GM04503 (cell line): ENCODE measurements at regions not wholly inside any gene's neighbourhood (a gene's known extent, or its start where the extent isn't known, plus 50 kb on each side); places are given as distances from the start of the nearest gene placed in this dataset.

ENCODE experiments used
- DNase-seq: peaks from one replicate; pipeline ENCODE4 v3.0.0-alpha.2; 2012; ENCODE audit warnings: low read depth

GRCh38 chr17:79470754-79471153 is 140.1 kb downstream of the RBFOX3 start:
- no peak for DNase-seq

DNA sequence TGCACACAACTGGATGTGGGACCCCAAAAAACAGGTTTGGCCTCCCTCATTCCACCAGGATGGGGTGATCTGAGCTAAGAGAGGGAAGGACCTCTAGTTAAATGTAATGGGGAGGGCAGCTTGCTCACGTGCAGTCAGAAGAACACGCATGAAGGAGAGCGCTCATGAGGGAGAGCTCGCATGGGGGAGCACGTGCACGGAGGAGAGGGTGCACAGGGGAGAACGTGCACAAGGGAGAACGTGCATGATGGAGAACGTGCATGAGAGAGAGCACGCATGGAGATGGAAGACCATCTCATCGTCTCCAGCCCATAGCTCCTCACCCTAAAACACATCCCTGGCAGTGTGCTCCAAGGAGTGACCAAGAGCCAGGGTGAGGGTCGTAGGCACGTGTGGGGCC is 141.2 kb downstream of the RBFOX3 start:
- DNase-seq = no peak

DNA sequence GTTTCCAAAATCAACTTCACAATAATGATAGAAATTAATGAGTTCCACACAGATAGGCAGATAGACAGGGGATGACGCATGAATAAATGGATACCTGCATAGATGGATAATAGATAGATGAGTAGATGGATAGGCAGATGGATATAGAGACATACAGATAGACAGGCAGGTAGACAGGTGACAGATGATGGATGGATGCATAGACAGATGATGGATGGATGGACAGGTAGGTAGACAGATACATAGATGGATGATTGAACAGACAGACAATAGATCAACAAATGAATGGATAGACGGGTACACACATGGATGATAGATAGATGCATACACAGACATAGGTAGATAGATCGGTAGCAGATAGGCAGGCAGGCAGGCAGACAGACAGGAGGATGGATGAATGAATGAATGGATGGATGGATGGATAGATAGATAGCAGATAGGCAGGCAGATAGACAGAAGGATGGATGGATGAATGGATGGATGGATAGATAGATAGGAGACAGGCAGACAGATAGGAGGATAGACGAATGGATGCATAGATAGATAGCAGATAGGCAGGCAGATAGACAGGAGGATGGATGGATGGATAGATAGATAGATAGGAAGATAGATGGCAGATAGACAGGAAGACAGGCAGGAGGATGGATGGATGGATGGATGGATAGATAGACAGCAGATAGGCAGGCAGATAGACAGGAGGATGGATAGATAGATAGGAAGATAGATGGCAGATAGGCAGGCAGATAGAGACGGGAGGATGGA is 142.5 kb downstream of the RBFOX3 start:
- no peak for DNase-seq

GRCh38 chr17:79466562-79467350 is 144.1 kb downstream of the RBFOX3 start:
- DNase-seq = no peak

GRCh38 chr17:79465681-79466025 is 145.2 kb downstream of the RBFOX3 start:
- DNase-seq = no peak

DNA sequence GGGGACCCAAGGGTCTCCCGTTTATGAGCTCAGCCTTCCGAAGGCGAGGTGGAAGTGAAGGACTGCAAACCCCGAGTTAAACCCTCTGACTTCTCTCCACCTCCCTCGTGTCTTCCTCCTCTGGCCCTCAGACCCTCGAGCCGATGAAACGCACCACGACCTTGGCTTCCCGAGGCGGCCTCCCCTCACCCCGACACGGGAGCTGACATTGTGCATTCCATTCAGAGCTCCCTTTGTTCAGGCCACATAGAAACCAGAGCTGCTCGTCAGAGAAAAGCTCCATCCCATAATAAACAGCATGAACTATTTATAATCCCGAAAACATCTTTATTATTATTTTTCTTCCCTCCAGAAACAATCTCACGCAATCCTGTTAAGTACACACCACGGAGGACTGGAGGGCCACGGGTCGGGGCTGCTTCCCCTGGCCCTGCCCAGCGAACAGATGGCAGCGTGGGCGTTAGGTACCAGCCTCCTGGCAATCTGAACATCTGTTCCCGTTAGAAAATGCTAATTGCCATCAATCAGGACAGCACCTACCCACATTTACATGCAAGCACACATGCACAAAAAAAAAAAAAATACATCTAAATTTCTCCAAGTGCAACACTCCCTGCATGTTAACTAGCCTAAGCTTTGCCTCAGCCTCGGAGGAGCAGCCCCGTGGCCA is 145.7 kb downstream of the RBFOX3 start:
- DNase-seq = no peak

- no peak for DNase-seq
Measured at GRCh38 chr17:79464318-79465010, 146.4 kb downstream of the RBFOX3 start.

DNA sequence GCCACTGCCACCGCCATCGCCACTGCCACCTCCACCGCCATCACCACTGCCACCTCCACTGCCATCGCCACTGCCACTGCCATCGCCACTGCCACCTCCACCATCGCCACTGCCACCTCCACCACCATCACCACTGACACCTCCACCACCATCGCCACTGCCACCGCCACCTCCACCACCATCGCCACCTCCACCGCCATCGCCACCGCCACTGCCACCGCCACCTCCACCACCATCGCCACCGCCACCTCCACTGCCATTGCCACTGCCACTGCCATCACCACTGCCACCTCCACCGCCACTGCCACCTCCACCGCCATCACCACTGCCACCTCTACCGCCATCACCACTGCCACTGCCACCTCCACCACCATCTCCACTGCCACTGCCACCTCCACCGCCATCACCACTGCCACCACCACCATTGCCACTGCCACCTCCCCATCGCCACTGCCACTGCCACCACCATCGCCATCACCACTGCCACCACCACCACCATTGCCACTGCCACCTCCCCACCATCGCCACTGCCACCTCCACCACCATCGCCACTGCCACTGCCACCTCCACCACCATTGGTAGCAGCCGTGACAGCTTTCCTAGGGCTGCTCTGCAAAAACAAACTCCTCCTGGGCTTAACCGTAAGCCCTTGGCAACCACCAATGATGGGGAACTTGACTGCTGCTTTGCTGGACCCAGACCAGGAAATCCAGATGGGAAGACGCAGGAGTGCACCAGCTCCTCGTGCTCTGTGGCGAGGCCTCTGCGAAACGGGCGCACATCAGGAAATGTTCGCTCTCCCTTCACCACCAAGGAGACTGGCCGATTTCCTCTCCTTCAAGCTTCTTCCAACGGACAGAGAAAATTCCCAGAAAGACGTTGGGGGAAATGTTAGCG is 147.2 kb downstream of the RBFOX3 start:
- DNase-seq = no peak

DNA sequence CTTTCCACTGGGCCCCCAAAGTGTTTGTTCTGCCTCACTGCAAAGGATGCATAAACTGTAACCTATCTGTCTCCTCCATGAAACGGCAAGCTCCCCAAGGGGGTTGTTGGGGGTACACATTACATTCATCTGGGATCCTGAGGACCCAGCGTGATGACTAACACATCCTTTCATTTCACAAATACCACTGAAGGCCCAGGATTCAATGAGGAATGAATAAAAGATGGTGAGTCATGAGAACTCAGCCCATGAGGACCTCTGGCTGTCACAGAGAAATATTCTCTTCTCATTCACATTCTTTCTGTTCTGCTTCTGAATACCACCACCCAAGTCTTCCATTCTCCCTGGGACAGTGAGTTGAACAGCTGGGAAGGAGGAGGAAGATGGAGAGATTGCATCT is 149.8 kb downstream of the RBFOX3 start:
- DNase-seq = no peak

DNA sequence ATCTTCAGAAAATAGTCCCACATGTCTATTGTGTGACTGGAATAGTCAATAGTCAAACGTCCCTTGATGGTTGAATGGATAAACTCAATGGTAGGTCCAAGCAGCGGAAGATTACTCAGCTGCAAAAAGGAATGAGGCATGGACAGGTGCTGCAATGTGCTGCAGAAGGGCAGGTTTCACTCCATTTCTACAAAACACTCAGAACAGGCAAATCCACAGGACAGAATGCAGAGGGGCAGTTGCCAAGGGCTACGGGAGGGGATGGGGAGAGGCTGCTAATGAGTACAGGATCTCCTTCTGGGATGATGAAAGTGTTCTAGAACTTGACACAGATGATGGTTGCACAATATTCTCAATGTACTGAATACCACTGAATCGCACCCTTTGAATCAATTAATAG is 151.0 kb downstream of the RBFOX3 start:
- no peak for DNase-seq

DNA sequence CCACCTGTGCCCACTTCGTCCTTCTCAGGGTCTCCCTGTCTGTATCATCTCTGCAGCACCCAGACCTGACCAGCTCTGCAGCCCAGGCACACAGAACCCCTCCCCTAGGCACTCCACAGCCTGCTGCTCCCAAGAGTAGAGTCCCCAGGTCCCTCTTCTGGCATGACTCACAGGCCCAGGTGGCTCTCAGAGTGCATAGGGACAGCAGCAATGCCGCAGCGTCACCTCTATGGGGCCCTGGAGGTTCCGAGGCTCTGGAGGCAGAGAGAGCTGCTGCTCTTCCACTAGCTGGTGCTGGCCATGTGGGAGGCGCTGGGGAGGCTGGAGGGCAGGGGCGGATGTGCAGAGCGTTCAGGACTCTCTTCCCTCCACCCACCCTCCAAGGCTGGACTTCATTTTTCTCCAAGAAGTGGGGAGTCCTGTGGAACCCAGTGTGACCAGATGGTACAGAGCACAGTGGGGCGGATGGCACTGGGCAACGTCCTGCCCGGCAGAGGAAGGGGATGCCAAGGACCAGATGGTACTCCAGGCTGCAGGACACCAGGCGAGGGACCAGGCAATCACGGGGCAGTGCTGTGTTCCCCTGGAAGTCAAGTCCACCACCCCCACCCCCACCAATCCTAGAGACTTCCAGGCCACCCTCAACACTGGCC is 151.7 kb downstream of the RBFOX3 start:
- no peak for DNase-seq

DNA sequence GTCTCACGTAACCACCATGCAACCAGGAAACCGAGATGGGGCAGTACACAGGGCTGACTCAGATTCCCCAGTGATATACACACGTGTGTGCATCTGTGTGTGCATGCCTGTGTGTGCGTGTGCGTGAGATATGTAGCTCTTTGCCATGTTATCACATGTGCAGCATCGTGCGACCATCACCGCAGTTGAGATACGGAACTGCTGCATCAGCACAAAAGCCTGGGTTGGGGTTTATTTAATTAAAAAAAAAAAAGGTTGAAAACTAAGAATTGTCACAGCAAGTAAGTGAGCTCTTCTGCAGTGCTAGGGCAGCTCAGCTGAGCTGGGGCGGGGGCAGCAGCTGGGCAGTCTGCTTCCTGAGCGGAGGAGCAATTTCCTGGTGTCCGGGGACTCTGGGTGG is 152.5 kb downstream of the RBFOX3 start:
- DNase-seq = no peak

- no peak for DNase-seq
Measured at GRCh38 chr17:79457889-79458288, 153.0 kb downstream of the RBFOX3 start.

DNA sequence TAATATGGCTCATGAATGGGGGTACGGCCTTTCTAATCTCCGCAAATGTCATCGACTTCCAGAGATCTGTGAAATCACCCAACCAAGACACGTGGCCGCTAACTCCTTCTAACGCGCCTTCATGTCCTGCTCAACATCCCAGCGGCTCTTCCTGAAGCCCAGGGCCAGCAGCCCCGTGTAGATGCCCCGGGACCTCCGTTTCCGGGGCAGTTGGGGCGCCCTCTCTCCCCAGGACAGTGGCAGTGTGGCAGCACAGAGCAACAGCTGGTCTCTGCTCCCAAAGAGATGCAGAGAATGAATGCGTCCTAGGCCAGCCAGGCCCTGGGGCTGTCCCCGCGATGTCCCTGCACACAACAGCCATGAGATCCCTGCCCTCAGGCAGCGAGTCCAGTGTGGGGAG is 153.5 kb downstream of the RBFOX3 start:
- DNase-seq = no peak

DNA sequence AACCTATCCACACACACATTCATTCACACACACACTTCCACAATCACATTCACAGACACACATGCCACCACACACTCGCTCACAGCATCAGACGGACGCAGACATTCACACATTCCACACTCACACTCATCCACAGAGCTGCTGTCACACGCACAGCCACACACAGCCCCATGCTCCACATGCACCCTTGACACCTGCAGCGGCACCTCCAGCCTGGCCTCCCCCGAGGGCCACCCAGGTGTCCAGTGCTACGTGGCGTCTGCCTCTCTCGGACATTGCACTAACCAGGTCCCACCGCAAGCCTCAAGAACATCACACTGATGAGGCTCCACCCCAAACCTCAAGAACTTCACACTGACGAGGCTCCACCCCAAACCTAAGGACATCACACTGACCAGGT is 155.2 kb downstream of the RBFOX3 start:
- no peak for DNase-seq

GRCh38 chr17:79454826-79455225 is 156.0 kb downstream of the RBFOX3 start:
- no peak for DNase-seq

DNA sequence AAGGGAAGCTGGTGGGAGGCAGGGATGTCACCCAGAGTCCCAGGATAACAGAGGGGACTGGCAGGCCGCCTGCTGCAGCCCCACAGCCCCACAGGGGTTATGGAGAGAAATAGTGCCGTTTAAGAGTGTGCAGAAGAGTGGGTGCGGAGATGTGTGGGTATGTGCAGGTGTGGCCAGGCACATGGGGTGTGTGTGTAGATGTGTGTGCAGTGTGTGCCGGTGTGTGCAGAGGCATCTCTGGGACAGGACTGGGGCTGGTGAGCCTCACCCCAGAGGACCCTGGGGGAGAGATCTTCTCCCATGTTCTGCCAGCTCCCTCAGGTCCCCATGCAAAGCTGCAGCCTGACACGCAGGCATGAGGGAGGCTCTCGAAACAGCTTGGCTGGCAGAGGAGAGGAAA is 157.4 kb downstream of the RBFOX3 start:
- no peak for DNase-seq

- no peak for DNase-seq
Measured at GRCh38 chr17:79452706-79453105, 158.1 kb downstream of the RBFOX3 start.

DNA sequence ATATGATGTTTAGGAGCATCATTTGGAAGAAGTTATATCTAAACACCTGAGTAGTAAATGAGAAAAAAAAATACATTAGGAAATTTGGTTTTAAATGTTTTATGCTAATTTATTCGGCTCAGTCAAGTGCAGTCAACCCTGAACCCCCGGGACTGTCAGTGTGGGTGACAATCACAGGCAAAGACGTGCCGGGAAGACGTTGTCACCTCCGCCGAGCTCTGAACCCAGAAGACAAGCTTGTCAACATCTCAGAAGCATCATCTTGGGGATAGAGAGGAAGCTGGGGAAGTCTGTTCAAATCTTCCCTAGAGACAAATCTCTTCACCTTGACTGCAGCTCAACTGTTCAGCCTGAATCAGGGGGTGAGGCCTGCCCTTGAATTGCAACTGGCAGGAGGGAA is 159.7 kb downstream of the RBFOX3 start:
- no peak for DNase-seq

GRCh38 chr17:79446399-79447009 is 164.3 kb downstream of the RBFOX3 start:
- DNase-seq = no peak

- DNase-seq = no peak
Measured at GRCh38 chr17:79444198-79444597, 166.7 kb downstream of the RBFOX3 start.
